H1 (cell line): ENCODE measurements at regions not wholly inside any gene's neighbourhood (a gene's known extent, or its start where the extent isn't known, plus 50 kb on each side); places are given as distances from the start of the nearest gene placed in this dataset.

Experiments
- ATF2 ChIP-seq: IDR thresholded peaks from 2 replicates; pipeline ENCODE4 v1.6.1; 2012; ENCODE audit warnings: low read length, inconsistent platforms
- CTCF ChIP-seq, 3 experiments: IDR thresholded peaks; 1 replicate in 2 of 3; 2 replicates in 1 of 3; pipeline versions ENCODE4 v1.5.1 to v1.6.1; 2011; ENCODE audit warnings: low read length in 3 of 3, mild to moderate bottlenecking in 3 of 3, inconsistent platforms in 2 of 3, low read depth in 1 of 3, moderate library complexity in 1 of 3; ENCODE audit not compliant: insufficient read depth in 1 of 3; ENCODE audit errors: control extremely low read depth in 1 of 3
- EP300 ChIP-seq, 2 experiments: IDR thresholded peaks; 1 replicate in 1 of 2; 2 replicates in 1 of 2; pipeline ENCODE4 v1.6.1; 2011 to 2012; ENCODE audit warnings: low read depth in 2 of 2, low read length in 2 of 2, mild to moderate bottlenecking in 2 of 2, borderline replicate concordance in 1 of 2, inconsistent platforms in 1 of 2, moderate library complexity in 1 of 2
- EZH2 ChIP-seq: fragments of 200-600 bp; sonication (generic); IDR thresholded peaks from 2 replicates; pipeline ENCODE4 v1.7.1; 2012; ENCODE audit warnings: low read depth, mild to moderate bottlenecking, moderate library complexity, low read length, inconsistent platforms; ENCODE audit not compliant: severe bottlenecking
- GABPA ChIP-seq: IDR thresholded peaks from 2 replicates; pipeline ENCODE4 v1.6.1; 2011; ENCODE audit warnings: mild to moderate bottlenecking, low read length, moderate library complexity, borderline replicate concordance; ENCODE audit not compliant: insufficient read depth
- HDAC6 ChIP-seq: IDR thresholded peaks from one replicate; pipeline ENCODE4 v1.7.1; 2012; ENCODE audit warnings: low read depth, mild to moderate bottlenecking, inconsistent platforms, low read length, moderate library complexity
- MAFK ChIP-seq: IDR thresholded peaks from 2 replicates; pipeline ENCODE4 v1.6.1; 2012; ENCODE audit warnings: low read depth, mild to moderate bottlenecking, improper control_type of control experiment, low read length
- NANOG ChIP-seq: IDR thresholded peaks from 2 replicates; pipeline ENCODE4 v1.6.1; 2011; ENCODE audit warnings: low read length, low read depth, mild to moderate bottlenecking, inconsistent platforms; ENCODE audit not compliant: insufficient read depth, poor library complexity, severe bottlenecking
- POLR2A ChIP-seq, 2 experiments: IDR thresholded peaks; 1 replicate in 1 of 2; 2 replicates in 1 of 2; pipeline ENCODE4 v1.6.1; 2011; ENCODE audit warnings: low read depth in 2 of 2, low read length in 2 of 2, mild to moderate bottlenecking in 2 of 2; ENCODE audit errors: control extremely low read depth in 1 of 2
- RFX5 ChIP-seq: IDR thresholded peaks from 2 replicates; pipeline ENCODE4 v1.6.1; 2011; ENCODE audit warnings: low read depth, low read length, improper control_type of control experiment, borderline replicate concordance
- TAF1 ChIP-seq: IDR thresholded peaks from 2 replicates; pipeline ENCODE4 v1.6.1; 2011; ENCODE audit warnings: mild to moderate bottlenecking, low read depth, low read length
- TBP ChIP-seq: IDR thresholded peaks from 2 replicates; pipeline ENCODE4 v1.6.1; 2011; ENCODE audit warnings: low read depth, low read length, improper control_type of control experiment
- ZNF274 ChIP-seq: IDR thresholded peaks from 2 replicates; pipeline ENCODE4 v1.7.0; 2012; ENCODE audit warnings: low read length, borderline replicate concordance; ENCODE audit errors: extremely low read depth

GRCh38 chr9:115668521-115668920 is 485.1 kb upstream of the PAPPA start:
- TF ChIP-seq CTCF (IDR thresholded peaks at IDR 0.05; ENCODE audit: control extremely low read depth in 1 of 3, insufficient read depth in 1 of 3, low read depth in 1 of 3, low read length in 3 of 3) = no peak
- TF ChIP-seq EP300 (IDR thresholded peaks at IDR 0.05; ENCODE audit: borderline replicate concordance in 1 of 2, low read depth in 2 of 2, low read length in 2 of 2) = no peak
- TF ChIP-seq MAFK = no peak
- TF ChIP-seq GABPA = no peak
- no peak for TF ChIP-seq POLR2A (IDR thresholded peaks at IDR 0.05; ENCODE audit: control extremely low read depth in 1 of 2, low read depth in 2 of 2, low read length in 2 of 2)
- TF ChIP-seq HDAC6 = no peak
- TF ChIP-seq TBP = no peak
- no peak for TF ChIP-seq ATF2
- no peak for TF ChIP-seq ZNF274
- TF ChIP-seq RFX5 = no peak
- TF ChIP-seq EZH2 = no peak
- TF ChIP-seq TAF1 = no peak
- no peak for TF ChIP-seq NANOG
